Cardiac muscle cell (in vitro differentiated cells and primary cell): ENCODE measurements at regions not wholly inside any gene's neighbourhood (a gene's known extent, or its start where the extent isn't known, plus 50 kb on each side); places are given as distances from the start of the nearest gene placed in this dataset.

Experiments used
- DNase-seq, 2 donors: peaks; one replicate each; pipeline versions ENCODE4 v3.0.0 to v3.0.0-alpha.2; 2010 to 2017; ENCODE audit warnings: low read depth in 1 of 2, low spot score in 1 of 2
- H3K27ac ChIP-seq: fragments of 200-600 bp; sonication (generic); 2 replicates; pipeline ENCODE4 v1.5.1; 2016
- H3K27me3 ChIP-seq: fragments of 200-600 bp; sonication (generic); 2 replicates; pipeline ENCODE4 v1.6.0; 2016; ENCODE audit warnings: control low read depth
- H3K36me3 ChIP-seq: fragments of 200-600 bp; sonication (generic); 2 replicates; pipeline ENCODE4 v1.5.1; 2016; ENCODE audit warnings: control low read depth
- H3K4me1 ChIP-seq: fragments of 200-600 bp; sonication (generic); 2 replicates; pipeline ENCODE4 v1.8.1; 2017; ENCODE audit warnings: low read depth, mild to moderate bottlenecking, mixed run types
- H3K4me3 ChIP-seq: fragments of 200-600 bp; sonication (generic); 2 replicates; pipeline ENCODE4 v1.5.1; 2016; ENCODE audit warnings: mild to moderate bottlenecking
- H3K9me3 ChIP-seq: fragments of 200-600 bp; sonication (generic); 2 replicates; pipeline ENCODE4 v1.5.1; 2017; ENCODE audit warnings: low read depth, mild to moderate bottlenecking, control low read depth
- CTCF ChIP-seq: IDR thresholded peaks from 2 replicates; pipeline ENCODE4 v1.5.1; 2012; ENCODE audit warnings: low read depth, mild to moderate bottlenecking, low read length

- Histone ChIP-seq H3K27ac (no peak overlapping the region), H3K9me3 (no peaks in the 10 kb centered on the region), H3K4me3 (no peak overlapping the region), H3K27me3 (no peaks in the 10 kb centered on the region), H3K4me1 (peaks cover 13% of the 10 kb centered on the region), H3K36me3 (no peaks in the 10 kb centered on the region)
- DNase-seq = no peak
- no peak for TF ChIP-seq CTCF
Observed at GRCh38 chr1:163661391-163661790, 339.6 kb downstream of the NUF2 start.

GRCh38 chr1:163664671-163665335 is 343.0 kb downstream of the NUF2 start:
- Histone ChIP-seq H3K4me3 (no peak overlapping the region), H3K27ac (peak overlapping the region; percentile 9), H3K4me1 (peaks cover 13% of the 10 kb centered on the region), H3K27me3 (no peaks in the 10 kb centered on the region), H3K36me3 (no peaks in the 10 kb centered on the region), H3K9me3 (no peaks in the 10 kb centered on the region)
- no peak for TF ChIP-seq CTCF
- no peak for DNase-seq

GRCh38 chr1:163668472-163668871 is 346.7 kb downstream of the NUF2 start:
- Histone ChIP-seq H3K27me3 (no peaks in the 10 kb centered on the region), H3K4me1 (peaks cover 11% of the 10 kb centered on the region), H3K4me3 (no peak overlapping the region), H3K9me3 (no peaks in the 10 kb centered on the region), H3K27ac (no peak overlapping the region), H3K36me3 (no peaks in the 10 kb centered on the region)
- no peak for TF ChIP-seq CTCF
- no peak for DNase-seq

GRCh38 chr1:163670989-163671757 is 349.4 kb downstream of the NUF2 start:
- DNase-seq = no peak
- Histone ChIP-seq H3K4me3 (no peak overlapping the region), H3K27me3 (no peaks in the 10 kb centered on the region), H3K27ac (no peak overlapping the region), H3K36me3 (no peaks in the 10 kb centered on the region), H3K4me1 (peaks cover 25% of the 10 kb centered on the region), H3K9me3 (no peaks in the 10 kb centered on the region)
- TF ChIP-seq CTCF = no peak

GRCh38 chr1:163672976-163673758 is 351.4 kb downstream of the NUF2 start:
- TF ChIP-seq CTCF = no peak
- no peak overlapping the region for H3K4me3 ChIP-seq
- peaks cover 25% of the 10 kb centered on the region for H3K4me1 ChIP-seq
- no peak overlapping the region for H3K27ac ChIP-seq
- DNase-seq = no peak
- no peaks in the 10 kb centered on the region for H3K27me3 ChIP-seq
- no peaks in the 10 kb centered on the region for H3K36me3 ChIP-seq
- H3K9me3 ChIP-seq = no peaks in the 10 kb centered on the region
